K562 (cell line): ENCODE measurements at regions not wholly inside any gene's neighbourhood (a gene's known extent, or its start where the extent isn't known, plus 50 kb on each side); places are given as distances from the start of the nearest gene placed in this dataset.

Source experiments
- AFF4 ChIP-seq: sonication (generic); formaldehyde crosslinking; IDR thresholded peaks from 2 replicates; pipeline ENCODE4 v1.8.0; 2023; ENCODE audit warnings: mild to moderate bottlenecking, missing genetic modification reagents
- E2F4 ChIP-seq: sonication (generic); formaldehyde crosslinking; IDR thresholded peaks from 2 replicates; pipeline ENCODE4 v1.8.0; 2022; ENCODE audit warnings: mild to moderate bottlenecking, low read depth, missing genetic modification reagents
- FOXP4 ChIP-seq: sonication (generic); formaldehyde crosslinking; IDR thresholded peaks from 2 replicates; pipeline ENCODE4 v1.8.0; 2022; ENCODE audit warnings: mild to moderate bottlenecking, missing genetic modification reagents, borderline replicate concordance
- MTF1 ChIP-seq: fragments of 250-450 bp; sonication (Bioruptor Pico); IDR thresholded peaks from 2 replicates; pipeline ENCODE4 v1.9.0; 2021; ENCODE audit warnings: moderate library complexity, mild to moderate bottlenecking, inconsistent platforms, borderline replicate concordance
- ZBTB8A ChIP-seq: fragments of 450-650 bp; IDR thresholded peaks from 2 replicates; pipeline ENCODE4 v1.6.1; 2018; ENCODE audit warnings: mild to moderate bottlenecking, moderate library complexity; ENCODE audit not compliant: partially characterized antibody
- ZNF12 ChIP-seq: sonication (generic); formaldehyde crosslinking; IDR thresholded peaks from 2 replicates; pipeline ENCODE4 v1.4.0; 2020; ENCODE audit warnings: mild to moderate bottlenecking, missing genetic modification reagents
- ZNF175 ChIP-seq: fragments of 200-800 bp; sonication (Bioruptor generic); IDR thresholded peaks from 2 replicates; pipeline ENCODE4 v1.6.1; 2016; ENCODE audit warnings: low read depth, mild to moderate bottlenecking, missing genetic modification characterization, missing compliant biosample characterization
- ZNF518B ChIP-seq: fragments of 250-450 bp; sonication (Bioruptor Pico); IDR thresholded peaks from 2 replicates; pipeline ENCODE4 v1.5.0; 2021; ENCODE audit warnings: mild to moderate bottlenecking, moderate library complexity
- ZZZ3 ChIP-seq: fragments of 450-650 bp; IDR thresholded peaks from 2 replicates; pipeline ENCODE4 v1.6.1; 2016; ENCODE audit warnings: antibody characterized with exemption, mild to moderate bottlenecking, moderate library complexity

GRCh38 chr4:154142664-154143063, 348.9 kb downstream of the DCHS2 start (continued):
- no peak for TF ChIP-seq FOXP4 (CRISPR knock-in tag)
- TF ChIP-seq ZNF12 (CRISPR knock-in tag): no peak
- TF ChIP-seq E2F4: no peak
- TF ChIP-seq ZNF175 (CRISPR knock-in tag): no peak
- TF ChIP-seq AFF4 (CRISPR knock-in tag): no peak
- no peak for TF ChIP-seq ZBTB8A
- TF ChIP-seq MTF1 (CRISPR knock-in tag): no peak
- no peak for TF ChIP-seq ZNF518B
- no peak for TF ChIP-seq ZZZ3
